IPS DF 19.7 (cell line): ENCODE measurements at regions not wholly inside any gene's neighbourhood (a gene's known extent, or its start where the extent isn't known, plus 50 kb on each side); places are given as distances from the start of the nearest gene placed in this dataset.

Experiments
- DNase-seq: peaks from one replicate; pipeline ENCODE4 v3.0.0-alpha.2; 2013; ENCODE audit warnings: low read depth, low spot score

GRCh38 chr5:133741396-133741795 lies 129.1 kb upstream of the FSTL4 start:
- no peak for DNase-seq

GRCh38 chr5:133739181-133739780 lies 126.9 kb upstream of the FSTL4 start:
- DNase-seq: no peak

GRCh38 chr5:133738271-133738670 lies 125.9 kb upstream of the FSTL4 start:
- no peak for DNase-seq

GRCh38 chr5:133736512-133736911 lies 124.2 kb upstream of the FSTL4 start:
- DNase-seq: no peak

- DNase-seq: no peak
Observed at GRCh38 chr5:133735346-133735745, 123.0 kb upstream of the FSTL4 start.

DNA sequence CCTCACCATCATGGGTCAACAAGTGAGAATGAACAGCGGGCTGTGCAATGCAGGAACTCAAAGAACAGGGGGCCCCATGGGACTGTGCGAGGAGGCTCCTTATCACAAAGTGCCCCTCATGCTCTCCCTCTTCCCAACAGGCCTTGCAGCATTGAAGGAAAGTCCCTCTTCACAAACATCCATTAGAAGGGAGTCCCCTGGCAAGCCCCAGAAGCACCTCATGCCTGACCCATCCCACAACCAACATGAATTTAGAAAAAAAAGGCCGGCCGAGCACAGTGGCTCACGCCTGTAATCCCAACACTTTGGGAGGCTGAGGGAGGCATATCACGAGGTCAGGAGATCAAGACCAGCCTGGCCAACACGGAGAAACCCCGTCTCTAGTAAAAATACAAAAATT lies 122.6 kb upstream of the FSTL4 start:
- DNase-seq: no peak

- DNase-seq: no peak
Observed at GRCh38 chr5:133732536-133732935, 120.2 kb upstream of the FSTL4 start.

- no peak for DNase-seq
Observed at GRCh38 chr5:133731951-133732350, 119.6 kb upstream of the FSTL4 start.

- DNase-seq: no peak
Observed at GRCh38 chr5:133730866-133731265, 118.5 kb upstream of the FSTL4 start.

GRCh38 chr5:133730346-133730745 lies 118.0 kb upstream of the FSTL4 start:
- DNase-seq: no peak

DNA sequence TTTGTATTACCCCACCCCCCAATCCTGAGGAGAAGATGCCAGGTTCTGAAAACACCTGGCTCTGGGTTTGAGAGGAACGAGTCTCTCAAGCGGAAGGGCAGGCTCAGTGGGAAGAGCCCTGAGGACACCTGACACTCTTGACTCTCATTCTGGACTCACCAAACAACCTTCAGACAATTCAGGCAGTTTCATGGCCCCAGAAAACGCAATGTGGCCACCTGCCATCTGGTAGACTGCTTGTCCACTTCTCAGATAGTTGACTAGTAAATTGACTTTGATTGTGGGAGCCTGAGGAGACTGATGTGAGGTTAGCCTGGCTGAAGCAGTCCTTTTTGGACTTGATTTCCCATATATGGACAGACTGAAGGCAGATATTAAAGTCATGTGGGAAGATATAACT lies 117.5 kb upstream of the FSTL4 start:
- DNase-seq: no peak

- no peak for DNase-seq
Observed at GRCh38 chr5:133728475-133728874, 116.1 kb upstream of the FSTL4 start.

GRCh38 chr5:133727636-133728035 lies 115.3 kb upstream of the FSTL4 start:
- no peak for DNase-seq

DNA sequence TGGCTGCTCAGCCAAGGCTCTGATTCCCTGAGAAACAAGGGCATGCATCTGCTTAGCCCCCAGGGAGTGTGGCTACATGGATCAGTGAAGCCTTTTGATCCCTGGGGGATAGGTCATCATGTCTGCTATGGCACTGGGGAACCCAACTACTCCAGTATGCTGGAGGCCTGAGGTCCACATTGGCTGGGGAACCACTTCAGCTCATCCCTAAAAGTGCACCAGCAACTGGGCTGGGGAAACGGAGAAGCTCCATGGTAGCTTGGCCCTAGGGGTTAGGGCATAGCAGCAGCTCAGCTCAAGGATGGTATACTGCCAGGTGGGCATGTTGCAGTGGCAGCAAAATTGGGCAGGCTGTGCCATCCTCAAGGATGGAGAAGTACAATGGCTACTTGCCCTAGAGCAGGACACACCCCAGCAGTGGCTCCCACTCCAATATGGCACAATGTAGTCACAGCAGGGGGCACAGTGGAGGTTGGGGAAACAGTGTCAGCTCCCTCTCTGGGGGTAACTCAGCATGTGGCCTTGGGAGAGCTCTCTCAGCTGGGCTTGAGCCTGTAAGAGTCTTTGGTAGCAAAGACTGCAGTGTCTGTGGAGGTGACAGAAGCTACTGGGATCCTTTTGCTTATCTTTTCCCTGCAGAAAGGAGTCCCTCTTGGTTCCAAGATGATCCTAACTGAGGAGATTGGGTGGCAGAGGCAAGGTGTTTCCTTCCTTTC lies 111.5 kb upstream of the FSTL4 start:
- DNase-seq: no peak

DNA sequence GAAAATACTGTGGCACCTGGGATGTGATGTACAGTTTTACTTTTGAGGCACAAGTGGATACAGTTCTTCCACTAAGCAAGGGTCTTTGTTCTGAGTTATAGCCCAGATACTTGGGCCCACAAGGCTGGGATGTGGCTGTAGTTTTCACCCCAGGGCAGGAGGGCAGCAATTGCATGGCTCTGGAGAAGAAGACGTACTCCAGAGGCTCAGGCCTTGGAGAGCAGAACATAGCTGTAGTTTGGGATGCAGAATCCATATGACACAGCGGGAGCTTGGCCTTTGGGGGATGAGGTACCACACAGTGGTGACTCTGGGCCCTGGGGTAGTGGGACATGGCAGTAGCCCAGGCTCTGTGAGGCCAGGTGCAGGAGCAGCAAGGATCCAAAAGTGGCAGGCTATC lies 110.8 kb upstream of the FSTL4 start:
- no peak for DNase-seq

DNA sequence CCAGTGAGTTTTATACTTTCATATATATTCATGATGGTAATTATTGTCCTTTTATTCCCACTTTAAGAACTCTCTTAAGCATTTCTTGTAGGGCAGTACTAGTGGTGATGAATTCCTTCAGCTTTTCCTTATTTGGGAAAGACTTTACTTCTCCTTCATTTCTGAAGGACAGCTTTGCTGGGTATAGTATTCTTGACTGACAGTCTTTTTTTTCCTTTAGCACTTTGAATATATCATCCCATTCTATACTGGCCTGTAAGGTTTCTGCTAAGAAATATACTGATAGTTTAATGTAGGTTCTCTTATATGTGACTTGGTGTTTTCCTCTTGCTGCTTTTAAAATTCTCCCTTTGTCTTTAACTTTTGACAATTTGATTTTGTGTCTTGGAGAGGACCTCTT lies 109.0 kb upstream of the FSTL4 start:
- no peak for DNase-seq

- no peak for DNase-seq
Observed at GRCh38 chr5:133718457-133718856, 106.1 kb upstream of the FSTL4 start.

GRCh38 chr5:133716532-133717183 lies 104.3 kb upstream of the FSTL4 start:
- no peak for DNase-seq

- no peak for DNase-seq
Observed at GRCh38 chr5:133715616-133716015, 103.3 kb upstream of the FSTL4 start.

GRCh38 chr5:133715216-133715615 lies 102.9 kb upstream of the FSTL4 start:
- DNase-seq: no peak

DNA sequence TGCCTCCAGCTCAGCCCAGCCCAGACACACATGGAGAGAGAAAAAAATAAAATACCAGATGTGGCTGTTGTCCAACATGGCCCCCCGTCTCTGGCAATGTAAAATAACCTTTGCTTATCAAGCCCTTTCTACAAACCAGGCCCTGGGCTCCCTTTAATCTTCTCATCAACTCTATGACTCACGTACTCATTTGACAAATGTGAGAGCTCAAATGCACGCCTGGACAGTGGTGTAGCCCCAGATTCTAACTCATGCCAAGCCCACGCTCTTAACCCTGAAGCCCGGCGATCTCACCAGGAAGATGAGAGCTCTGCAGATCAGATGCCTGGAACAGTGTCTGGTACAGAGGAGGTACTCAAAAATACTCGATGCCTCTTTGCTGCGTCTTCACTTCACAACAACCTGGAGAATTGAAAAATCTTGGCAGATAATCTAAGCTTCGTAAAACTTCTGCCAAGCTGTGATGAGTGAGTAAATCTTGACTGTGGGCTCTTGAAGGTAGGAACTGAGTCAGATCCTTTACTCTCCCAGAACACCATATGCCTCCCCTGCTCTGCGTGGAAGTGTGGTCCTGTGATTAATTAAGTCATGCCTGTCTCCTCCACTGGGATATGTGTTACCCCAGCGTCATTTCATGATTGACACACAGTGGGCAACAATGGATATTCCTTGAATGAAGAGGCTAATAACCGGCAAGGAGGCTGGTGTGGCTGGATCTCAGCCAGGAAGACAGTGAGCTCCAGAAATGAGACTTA lies 102.0 kb upstream of the FSTL4 start:
- DNase-seq: no peak

DNA sequence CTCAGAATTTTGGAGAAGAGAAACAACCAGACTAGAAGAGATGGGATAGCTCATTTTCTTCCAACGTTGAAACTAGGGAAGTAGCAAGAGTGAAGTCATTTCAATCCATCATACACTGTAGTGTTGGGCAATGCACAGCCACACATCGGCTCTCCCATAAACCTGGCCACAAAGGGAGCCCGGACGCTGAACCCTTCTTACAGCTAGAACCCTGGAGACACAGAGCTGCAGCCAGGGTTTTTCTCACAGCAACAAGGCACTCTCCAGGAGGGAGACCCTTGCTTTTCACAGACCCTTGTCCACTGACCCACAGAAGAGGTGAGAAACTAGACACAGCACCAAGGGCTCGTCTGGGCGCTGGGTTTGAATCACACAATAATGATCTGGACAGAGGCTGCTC lies 101.4 kb upstream of the FSTL4 start:
- no peak for DNase-seq
